ENCODE measurements at regions not wholly inside any gene's neighbourhood (a gene's known extent, or its start where the extent isn't known, plus 50 kb on each side); places are given as distances from the start of the nearest gene placed in this dataset.

GRCh38 chrX:115400960-115401359, 111.4 kb downstream of the LUZP4 start:
- no peak for TF ChIP-seq CTCF (IDR thresholded peaks at IDR 0.05; ENCODE audit: extremely low read depth, missing control alignments)
- no peak for DNase-seq (ENCODE audit: low spot score)

- DNase-seq (ENCODE audit: low spot score), result no peak
- no peak for TF ChIP-seq CTCF (IDR thresholded peaks at IDR 0.05; ENCODE audit: extremely low read depth, missing control alignments)
These were observed 112.8 kb downstream of the LUZP4 start for GRCh38 chrX:115402299-115402698.

- TF ChIP-seq CTCF (IDR thresholded peaks at IDR 0.05; ENCODE audit: extremely low read depth, missing control alignments), result no peak
- no peak for DNase-seq (ENCODE audit: low spot score)
These were observed 119.4 kb downstream of the LUZP4 start for GRCh38 chrX:115408771-115409400.

GRCh38 chrX:115409551-115409950, 120.0 kb downstream of the LUZP4 start:
- DNase-seq (ENCODE audit: low spot score), result no peak
- no peak for TF ChIP-seq CTCF (IDR thresholded peaks at IDR 0.05; ENCODE audit: extremely low read depth, missing control alignments)

GRCh38 chrX:115410731-115411428, 121.4 kb downstream of the LUZP4 start:
- DNase-seq (ENCODE audit: low spot score), result no peak
- TF ChIP-seq CTCF (IDR thresholded peaks at IDR 0.05; ENCODE audit: extremely low read depth, missing control alignments), result no peak

- TF ChIP-seq CTCF (IDR thresholded peaks at IDR 0.05; ENCODE audit: extremely low read depth, missing control alignments), result no peak
- DNase-seq (ENCODE audit: low spot score), result no peak
These were observed 123.8 kb downstream of the LUZP4 start for GRCh38 chrX:115413246-115413878.

- no peak for TF ChIP-seq CTCF (IDR thresholded peaks at IDR 0.05; ENCODE audit: extremely low read depth, missing control alignments)
- DNase-seq (ENCODE audit: low spot score), result no peak
These were observed 129.6 kb downstream of the LUZP4 start for GRCh38 chrX:115419069-115419468.
